SK-N-DZ (cell line): ENCODE measurements at regions not wholly inside any gene's neighbourhood (a gene's known extent, or its start where the extent isn't known, plus 50 kb on each side); places are given as distances from the start of the nearest gene placed in this dataset.

Source experiments
- DNase-seq: peaks from one replicate; pipeline ENCODE4 v3.0.0-alpha.2; 2015; ENCODE audit warnings: low spot score

DNA sequence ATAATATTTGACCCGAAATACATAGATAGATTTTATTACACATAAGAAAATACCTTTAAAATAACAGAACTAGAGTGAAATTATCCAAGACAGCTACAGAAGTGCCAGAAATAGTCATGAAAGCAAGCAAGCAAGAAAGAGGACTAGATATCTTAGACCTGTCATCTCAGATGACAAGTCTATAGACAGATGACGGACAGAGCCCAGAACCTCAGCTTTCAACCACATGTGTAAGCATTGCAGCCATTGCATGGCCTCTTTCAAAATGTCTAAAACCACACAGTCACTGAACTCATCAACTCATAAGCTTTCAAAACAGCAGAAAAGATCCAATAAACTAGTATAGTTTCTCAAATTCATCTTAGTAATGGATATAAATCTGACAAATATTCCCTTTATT, 59.8 kb upstream of the FHIT start:
- DNase-seq, result no peak

DNA sequence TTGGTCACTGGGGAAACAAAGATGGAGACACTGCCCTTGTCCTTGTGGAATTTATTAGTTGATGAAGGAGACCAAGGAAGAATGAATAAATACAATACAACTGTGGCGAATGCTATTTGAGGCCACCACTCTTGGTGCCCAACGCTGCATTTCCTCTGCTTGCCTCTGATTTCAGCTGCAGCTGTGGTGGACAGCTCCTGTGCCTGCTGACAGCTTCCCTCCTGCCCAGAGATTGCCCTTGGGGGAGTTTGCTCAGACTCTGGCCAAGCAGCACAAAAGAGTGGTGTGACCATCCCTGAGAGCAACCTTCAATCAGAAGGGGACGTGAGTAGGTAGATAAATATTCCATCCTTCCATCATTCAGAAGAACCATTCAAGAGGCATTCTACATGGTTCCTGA, 64.6 kb upstream of the FHIT start:
- no peak for DNase-seq

DNA sequence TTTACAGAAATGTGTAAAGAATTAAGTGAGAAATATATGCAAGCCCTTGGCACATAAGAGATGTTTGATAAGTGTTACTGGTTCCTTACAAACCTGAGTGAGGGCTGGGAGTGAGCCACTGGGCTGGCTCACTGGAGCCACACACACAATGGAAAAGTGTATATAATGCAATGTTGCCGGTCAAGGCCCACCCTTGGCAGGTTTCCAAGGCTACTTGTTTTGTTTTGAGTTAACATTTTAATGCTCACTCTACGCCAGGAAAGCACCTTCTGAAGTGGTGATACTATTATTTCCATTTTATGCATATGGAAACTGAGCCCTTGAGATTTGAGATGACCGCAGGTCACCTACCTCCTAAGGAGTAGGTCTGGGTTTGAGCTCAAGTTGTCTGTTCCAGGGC, 71.8 kb upstream of the FHIT start:
- DNase-seq, result no peak

DNA sequence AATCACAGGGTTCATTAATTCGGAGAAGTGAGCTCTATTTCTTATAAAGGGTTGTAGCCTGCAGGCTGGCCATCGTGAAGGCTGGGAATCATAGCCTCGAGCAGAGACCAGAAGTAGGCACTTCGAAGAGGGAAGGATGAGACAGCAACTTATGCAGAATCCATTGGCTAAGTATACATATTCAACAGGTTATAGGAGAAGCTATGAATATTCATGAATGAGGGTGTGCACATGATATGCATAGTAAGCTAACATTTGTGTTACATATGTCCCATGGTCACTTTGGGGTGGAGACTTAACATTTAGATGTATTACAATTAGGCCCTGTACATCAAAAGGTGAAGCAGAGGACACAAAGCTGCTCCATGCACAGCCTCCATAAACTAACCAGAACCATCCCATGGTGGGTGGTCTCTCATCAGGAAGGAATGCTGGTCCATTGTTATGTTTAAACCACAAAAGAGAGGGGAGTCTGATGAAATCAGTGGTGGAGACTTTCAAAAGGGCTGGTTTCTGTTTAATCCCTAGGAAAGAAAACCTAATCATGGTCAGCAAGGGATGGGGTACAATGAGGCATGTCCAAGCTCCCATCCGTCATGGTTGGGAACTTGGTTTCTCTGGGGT, 80.8 kb upstream of the FHIT start:
- DNase-seq, result no peak

DNA sequence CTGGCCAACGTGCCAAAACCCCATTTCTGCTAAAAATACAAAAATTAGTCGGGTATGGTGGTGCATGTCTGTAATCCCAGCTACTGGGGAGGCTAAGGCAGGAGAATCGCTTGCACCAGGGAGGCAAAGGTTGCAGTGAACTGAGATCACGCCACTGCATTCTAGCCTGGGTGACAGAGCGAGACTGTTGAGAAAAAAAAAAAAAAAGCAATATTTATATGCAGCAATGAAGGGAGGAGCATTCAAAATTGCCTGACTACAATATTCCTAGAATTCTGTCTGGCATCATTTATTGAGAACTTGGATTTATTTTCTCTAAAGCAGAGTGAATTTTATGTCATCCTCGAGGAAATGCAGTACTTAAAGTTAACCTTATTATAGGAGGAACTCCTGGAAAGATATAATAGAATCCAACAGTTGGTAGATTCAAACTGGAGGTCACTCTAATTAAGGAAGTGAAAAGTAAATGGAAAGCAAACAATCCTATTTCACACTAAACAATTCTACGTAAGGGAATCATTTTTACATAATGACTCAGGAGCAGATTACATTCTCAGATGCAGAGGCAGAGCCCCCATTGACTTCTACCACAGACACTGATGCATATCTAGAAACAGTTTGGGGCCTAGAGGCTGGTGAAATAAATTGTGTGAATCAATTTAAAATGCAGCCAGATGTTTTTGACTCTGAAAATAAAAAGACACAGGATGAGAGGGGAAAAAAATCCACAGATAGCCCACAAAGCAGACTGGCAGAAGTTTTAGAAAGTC, 82.1 kb upstream of the FHIT start:
- peak; percentile 34 for DNase-seq

DNA sequence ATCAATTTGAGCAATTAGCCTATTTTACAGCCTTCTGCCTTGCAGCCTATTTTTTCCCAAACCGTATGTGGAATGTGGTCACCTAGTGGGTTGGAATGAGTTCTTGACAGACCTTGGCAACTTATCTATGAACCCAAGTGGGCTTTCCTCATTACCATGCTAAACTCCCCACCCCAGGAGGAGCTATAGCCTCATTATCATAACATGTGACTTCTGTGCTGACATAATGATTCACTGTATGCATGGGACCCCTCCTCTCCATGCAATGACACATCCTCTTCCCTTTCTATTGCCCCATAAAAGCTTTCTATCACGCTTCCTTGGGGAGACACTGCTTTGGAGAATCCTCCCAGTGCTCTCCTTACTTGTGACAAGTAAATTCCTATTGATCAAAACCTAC, 83.5 kb upstream of the FHIT start:
- no peak for DNase-seq

DNA sequence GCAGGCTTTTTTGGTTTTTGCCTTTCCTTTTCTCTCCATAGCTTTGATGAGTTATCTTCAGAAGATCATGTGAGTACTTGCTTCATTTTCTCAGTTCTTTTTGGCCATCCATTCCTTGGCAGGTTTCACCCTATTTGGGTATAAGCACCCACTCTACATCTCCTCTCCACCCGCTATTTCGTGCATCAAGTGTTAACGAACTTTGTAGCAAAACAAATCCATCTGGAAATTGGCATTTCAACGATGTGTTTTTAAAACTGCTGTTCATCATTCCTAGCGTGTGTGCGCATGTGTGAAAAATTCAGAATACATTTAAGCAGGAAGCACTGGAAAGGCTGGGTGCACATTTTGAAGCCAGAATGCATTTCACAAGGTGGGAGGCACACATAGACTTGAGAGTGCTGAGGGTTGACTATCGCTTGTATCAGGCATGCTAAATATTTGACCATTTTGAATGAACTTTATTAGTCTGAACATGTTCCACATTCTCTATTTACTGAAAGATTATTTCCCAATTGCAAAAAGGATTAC, 89.7 kb upstream of the FHIT start:
- DNase-seq, result no peak

DNA sequence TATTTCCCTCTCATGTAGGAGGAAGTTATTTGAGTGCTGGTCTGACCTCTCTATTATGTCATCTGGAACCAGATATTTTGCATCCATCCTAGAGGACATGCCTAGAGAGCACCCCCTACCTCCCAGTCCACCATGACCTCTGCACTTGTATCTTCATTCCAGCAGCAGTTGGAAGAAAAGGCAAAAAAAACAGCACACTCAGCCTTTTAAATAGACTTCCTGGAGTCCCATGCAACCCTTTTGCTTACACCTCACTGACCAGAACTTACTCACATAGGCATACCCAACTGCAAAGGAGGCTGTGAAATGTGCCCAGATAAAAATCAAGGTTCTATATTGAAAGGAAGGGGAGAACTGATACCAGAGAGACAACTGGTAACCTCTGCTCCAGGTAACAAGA, 92.3 kb upstream of the FHIT start:
- DNase-seq, result no peak

DNA sequence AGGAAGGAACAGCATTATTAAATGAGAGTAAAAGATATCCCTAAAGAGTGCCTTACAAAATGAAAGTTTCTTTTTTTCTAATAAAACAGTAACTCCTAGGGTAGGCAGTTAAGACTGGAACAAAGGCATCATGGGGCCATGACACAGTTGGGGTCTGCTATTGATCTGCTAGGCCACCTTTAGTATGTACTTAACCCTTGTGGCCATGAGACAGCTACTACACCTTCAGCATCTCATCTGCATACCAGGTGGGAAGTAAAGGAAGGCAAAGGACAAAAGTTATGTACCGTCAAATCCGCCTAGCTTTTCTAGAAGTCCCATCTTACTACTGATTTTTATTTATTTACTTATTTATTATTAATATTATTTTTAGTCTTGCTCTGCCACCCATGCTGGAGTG, 93.8 kb upstream of the FHIT start:
- DNase-seq, result no peak

DNA sequence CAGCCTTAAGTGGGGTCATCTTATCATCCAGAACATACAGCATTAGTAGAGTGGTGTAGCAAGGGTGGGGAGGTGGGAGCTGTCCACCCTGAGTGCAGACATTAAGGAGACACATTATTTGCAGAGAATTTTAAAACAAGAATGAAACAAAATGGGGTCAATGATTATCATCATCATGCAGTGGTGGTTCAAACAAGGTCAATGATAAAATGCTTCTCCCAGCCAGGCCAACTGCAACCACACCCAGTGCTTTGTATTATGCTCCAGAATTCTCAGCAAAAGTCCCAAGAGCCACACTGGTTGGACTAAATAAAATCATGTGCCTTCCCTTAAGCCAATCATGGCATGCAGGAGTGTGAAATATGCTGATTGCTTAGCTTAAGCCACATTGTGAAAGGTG, 96.7 kb upstream of the FHIT start:
- no peak for DNase-seq

DNA sequence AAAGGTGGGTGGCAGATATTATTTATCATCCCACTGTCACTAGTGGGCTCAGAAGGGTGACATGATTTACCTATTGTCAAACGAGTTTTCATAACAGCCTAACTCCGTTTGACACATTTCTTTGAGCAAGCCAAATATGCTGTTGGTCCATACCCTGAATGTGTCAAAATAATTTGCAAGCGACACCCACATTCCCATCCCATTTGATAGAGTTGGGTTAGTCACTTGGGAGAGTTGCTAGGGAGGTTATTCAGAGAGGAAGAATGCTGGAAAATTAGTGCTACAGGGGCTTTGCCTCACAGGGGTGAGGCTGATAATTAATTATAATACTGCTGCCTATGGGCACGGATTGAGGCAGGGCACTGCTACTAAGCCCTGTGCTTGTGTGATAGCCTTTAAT, 98.5 kb upstream of the FHIT start:
- DNase-seq, result no peak

DNA sequence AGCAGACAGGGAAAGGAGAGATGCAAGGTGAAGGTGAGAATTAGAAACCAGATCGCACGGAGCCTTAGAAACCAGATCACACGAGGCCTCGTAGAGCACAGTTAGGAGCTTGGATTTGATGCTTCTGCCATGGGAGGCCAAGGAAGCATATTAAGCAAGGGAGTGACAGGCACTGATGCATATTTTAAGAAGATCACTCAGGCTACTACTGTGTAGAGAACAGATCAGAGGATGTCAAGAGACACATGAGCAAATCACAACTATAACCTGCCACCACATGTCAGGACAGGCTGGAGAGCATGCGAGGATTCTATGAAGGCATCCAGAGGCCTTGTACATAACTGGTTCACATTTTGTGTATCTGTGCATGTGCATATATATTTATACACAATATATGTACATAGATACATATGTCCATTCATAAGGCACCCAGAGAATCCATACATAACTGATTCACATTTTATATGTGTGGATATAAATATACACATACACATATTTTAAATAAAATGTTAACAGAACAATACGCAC, 99.6 kb upstream of the FHIT start:
- DNase-seq, result no peak

DNA sequence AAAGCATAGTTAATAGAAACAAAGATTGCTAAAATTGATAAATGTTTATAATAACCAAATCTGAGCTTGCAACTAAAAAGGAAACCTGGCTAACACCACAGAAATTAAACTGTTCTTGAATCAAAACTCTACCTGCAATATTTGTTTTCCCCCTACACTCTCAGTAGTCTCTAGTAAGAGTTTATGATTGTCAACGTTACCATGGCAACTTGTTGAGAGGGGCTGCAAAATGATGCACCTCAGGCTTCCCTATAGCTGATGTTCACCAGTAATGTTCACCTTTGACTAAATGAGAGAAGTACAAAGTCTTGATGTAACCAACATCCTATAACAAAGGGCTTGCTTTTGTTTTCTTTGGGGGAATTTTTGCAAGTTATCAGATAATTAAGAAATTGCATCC, 101.1 kb upstream of the FHIT start:
- DNase-seq, result no peak

DNA sequence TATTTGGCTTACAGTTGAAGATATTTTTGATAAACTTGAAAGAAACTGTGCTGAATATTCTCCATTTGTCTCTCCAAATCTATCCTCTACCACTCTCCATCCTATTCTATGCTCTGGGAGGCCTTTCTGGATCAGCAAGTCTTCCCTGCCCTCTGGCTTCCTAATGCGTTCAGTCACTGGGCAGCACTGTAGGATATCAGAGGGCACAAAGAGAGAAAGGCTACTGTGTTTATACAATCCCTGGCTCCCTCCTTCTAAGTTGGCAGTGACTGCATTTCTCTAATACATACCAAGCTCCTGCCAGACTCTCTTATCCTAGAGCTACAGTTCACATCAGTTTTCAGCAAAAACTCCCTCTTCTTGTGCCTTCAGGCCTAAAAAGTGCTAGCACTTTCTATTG, 102.1 kb upstream of the FHIT start:
- DNase-seq, result no peak

DNA sequence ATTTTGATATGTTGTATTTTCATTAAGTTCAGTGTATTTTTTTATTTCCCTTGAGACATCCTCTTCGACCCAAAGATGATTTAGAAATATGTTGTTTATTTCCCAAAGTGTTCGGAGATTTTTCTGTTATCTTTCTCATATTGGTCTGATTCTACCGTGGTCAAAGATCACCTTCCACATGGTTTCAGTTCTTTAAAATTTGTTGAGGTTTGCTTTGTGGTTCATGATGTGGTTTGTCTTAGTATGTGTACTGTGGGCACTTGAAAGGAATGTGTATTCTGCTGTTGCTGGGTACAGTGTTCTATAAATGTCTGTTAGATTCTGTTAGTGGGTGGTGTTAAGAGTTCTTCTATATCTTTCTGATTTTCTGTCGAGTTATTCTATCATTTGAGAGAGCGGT, 103.4 kb upstream of the FHIT start:
- no peak for DNase-seq

DNA sequence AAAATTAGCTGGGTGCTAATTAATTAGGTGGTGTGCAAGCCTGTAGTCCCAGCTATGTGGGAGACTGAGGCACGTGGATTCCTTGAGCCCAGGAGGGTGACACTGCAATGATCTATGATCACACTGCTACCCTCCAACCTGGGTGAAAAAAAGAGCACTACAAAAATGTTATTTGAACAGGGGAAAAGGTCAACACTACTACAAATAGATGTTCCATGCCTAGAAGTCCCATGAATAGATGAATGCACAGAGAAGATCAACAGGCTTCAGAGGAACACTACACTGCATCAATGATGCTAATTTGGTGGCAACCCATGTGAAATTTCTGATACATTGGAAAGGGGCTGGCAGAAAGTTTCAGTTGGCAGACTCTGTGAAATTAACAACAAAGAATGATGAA, 105.4 kb upstream of the FHIT start:
- DNase-seq, result no peak

DNA sequence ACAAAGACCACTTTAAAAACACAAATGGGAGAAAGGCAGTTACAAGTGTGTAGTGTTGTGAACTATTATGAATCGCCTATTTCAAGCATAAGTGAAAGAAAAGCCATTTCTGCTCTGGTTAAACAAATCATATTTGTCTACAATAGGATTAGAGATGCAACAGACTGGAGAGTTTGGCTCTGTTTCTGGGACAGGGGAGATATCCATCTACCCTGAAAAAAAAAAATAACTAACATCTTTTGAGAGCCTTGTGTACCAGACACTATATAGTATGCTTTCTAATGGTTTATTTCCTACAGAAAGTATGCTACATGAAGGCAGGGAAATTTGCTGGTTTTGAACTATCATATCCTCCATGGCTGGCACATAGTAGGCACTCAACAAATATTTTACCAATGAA, 106.7 kb upstream of the FHIT start:
- DNase-seq, result peak; percentile 70

DNA sequence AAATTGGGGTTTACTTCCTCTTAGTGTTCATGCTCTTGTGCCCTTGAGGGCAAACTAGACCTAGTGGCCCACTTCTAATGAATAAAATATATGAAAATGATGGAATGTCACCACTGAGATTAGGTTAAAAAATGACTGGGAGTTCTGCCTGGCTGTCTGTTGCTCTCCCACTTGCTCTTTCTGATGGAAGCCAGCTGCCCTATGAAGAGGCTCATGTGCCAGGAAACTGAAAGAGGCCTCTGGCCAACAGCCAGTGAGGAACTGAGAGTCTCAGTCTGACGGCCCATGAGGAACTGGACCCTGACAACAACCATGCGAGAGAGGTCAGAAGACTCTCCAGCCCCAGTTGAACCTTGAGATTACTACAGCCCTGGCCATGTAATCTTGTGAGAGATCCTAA, 107.1 kb upstream of the FHIT start:
- peak; percentile 92 for DNase-seq

DNA sequence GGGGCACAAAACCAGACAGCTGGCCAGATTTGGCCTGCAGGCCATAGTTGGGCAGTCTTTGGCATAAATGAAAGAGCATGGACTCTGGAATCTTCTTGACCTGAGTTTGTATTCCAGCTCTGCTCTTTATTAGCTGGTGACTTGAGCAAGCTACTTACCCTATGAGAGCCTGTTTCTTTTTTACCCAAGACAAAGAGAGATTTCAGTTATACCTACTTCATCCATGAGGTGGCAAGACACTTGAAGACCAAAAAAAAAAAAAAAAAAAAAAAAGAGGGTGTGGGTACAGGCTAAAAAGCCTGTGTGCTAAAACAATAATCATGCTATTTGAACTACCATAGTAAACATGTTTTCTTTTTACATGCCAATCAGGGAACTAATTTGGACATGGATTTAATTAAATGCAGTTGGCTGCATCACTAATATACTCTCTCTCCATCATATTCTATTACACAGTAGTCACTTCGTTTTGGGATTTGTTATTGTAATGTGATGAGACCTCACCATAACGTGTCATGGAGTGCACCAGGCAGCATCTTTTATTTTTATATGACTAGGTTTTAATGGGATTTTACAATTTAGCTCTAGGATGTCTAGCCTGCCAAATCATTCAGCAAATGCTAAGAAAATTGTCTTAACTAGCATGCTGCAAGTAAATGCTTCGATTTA, 109.2 kb upstream of the FHIT start:
- no peak for DNase-seq

DNA sequence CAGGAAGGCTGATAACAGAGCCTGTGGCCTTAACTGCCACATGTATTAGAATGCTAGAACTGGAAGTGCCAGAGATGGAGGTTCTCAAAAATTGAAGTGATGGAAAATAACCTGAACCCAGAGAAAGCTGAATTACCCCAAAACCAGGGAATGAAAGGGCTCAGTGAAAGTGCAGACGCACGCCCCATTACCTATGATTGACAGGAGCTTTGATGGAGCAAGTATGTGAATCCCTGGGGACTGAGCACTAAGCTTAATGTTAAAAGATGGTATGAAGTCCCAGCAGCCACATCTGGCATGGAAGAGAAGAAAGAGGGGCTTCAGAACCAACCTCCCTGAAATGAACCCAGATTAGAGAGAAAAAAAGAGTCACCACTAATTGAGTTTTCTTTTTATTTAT, 118.4 kb upstream of the FHIT start:
- DNase-seq, result peak; percentile 2

DNA sequence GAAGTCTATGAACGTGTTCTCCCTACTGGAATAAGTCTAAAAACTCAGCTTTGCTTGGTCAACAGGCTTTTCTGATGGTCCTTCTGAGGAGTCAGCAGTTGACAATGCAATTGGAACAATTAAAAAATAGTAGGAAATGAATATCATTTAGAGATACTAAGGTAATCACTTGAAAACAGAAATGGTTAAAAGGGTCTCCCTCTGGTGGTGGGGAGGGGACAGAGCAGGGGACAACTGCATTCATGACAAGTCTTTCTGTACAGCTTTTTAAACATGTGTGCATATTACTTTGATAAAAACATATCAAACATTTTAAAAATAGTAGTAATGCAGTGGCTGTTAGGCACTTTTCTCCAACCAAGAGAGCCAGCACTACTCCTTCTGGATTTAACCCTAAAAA, 119.9 kb upstream of the FHIT start:
- DNase-seq, result peak; percentile 47

DNA sequence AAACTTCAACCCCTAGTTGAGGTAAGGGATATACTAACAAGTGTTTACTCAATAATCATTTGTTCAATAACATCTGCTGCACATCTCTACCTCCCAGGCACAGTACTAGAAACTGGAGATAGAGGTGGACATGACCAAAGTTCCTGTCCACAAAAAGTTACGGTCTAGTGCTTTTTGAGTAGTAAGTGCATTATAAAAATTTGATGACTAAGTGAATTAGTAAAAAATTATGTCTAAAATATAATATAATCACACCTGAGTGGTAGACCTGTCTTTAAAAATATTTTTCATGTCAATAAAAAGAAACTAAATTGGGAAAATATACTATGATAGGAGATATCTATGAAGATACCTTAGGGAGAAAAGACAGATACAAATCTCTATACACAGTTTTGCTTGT, 121.5 kb upstream of the FHIT start:
- DNase-seq, result no peak

DNA sequence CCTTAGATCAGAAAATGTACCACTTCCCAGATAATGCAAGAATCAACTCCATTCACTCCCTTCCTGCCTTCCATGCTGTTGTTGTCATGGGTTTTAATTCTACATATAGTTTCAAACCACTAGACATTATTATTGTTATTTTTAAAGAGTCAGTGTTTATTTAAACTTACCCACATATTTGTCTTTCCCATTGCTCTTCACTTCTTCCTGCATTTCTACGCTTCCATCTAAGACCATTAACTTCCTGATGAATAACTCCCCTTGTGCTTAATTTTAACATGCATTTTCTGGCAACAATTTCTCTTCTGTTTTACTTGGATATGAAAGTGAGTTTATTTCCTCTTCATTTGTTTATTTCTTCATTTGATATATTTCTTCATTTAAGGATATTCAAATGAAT, 127.1 kb upstream of the FHIT start:
- DNase-seq, result no peak
